GM19372 (cell line): ENCODE measurements at regions not wholly inside any gene's neighbourhood (a gene's known extent, or its start where the extent isn't known, plus 50 kb on each side); places are given as distances from the start of the nearest gene placed in this dataset.
A peak's percentile ranks its signal among the peaks of the same experiment; 100 is the strongest.

Source experiments
- ATAC-seq: cut with Tn5 transposase; IDR thresholded peaks from one replicate; pipeline ENCODE4 v1.9.1; 2021; ENCODE audit warnings: mild to moderate bottlenecking, low read depth, moderate library complexity; ENCODE audit not compliant: unreplicated experiment

DNA sequence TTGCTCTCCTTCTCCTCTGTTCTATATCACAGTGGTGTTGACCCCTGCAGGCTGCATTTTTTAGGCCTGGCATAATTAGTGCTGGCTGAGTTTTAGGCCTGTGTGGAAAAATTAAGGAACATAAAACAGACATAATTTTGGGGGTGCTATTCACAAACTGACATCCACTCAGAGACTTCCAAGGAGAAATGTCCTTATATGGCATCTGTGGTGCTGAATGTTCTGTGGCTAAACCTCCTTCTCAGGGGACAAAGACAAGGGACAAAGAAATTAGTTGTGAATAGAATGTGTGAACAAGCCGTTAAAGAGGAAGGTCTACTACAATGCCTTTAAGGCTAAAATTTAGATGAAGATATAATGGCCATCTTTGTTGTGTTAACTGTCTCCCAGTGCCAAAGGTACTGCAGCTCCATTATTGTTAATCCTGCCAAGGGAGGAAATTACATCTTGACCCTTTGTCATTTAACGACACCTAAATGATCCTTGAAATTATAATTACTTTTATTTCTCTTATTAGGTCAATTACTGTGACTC lies 870.0 kb upstream of the CHAC2 start:
- no peak for ATAC-seq

DNA sequence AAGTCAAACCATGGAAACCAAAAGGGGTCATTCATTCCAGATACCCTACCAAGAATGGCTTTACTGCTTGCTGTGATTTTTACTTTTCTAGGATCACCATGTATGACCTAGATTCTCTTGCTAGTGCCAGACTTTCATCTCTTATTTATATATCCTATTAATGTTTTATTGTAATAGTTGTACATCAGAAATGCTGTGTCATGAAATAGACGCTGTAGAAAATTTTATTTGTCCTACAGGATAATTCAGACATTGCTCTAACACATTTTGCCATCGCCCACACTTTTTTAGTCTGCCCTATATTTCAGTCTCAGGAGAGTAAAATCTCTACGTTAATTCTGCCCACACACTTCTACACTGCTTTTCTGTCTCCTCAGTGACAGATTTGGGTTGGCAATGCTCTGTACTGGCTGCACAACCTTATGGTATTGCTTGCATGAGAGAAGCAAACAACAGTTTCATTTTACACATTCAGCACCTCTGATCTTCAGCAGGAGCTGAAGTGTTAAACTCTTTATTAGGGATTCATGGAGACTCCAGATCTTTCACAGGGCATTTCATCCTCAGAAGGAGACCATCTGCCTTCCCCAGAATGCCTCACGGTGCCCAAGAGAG lies 871.8 kb upstream of the CHAC2 start:
- no peak for ATAC-seq

DNA sequence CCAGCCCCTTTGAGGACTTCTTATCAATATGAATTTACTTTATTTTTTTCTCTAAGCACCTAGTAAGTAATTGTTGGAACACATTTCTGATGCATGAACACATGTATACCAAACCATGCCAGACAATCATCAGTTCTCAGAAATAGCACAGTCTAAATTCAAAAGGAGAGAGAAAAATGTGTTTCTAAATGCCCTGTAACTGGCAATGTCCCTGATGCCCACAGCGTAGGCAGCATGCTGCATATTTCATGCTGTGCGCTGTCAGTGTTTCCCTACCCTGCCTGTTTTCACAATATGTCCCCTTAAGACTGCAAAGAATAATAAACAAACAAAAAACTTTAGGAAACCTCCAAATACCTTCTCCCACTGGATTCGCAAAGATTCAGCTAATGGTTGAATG lies 881.0 kb upstream of the CHAC2 start:
- ATAC-seq, result no peak

DNA sequence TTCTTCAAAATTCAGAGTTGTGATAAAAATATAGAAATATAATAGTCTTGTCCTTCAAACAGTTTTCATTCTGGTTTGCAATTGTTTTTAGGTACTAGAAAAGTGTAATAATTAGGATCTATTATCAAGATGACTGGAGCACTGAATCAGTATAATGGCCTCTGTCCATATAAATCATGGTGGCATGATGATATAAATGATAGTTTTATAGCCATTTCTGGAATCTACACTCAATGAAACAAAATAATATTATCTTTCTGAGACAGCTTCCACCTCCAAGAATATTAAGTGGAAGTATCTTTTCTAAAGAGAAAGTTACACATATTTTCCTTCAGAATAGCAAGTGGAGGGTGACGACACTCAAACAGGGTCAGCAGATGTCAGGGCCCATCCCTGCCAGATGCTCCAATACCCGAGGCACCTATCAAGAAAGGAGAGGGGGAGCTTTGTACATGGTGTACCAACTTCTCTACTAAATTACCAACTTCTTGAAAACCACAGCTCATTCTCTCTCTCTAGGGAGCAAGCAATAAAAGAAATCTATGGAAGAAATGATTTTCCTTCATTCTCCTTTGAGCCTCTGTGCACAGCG lies 882.7 kb upstream of the CHAC2 start:
- no peak for ATAC-seq

DNA sequence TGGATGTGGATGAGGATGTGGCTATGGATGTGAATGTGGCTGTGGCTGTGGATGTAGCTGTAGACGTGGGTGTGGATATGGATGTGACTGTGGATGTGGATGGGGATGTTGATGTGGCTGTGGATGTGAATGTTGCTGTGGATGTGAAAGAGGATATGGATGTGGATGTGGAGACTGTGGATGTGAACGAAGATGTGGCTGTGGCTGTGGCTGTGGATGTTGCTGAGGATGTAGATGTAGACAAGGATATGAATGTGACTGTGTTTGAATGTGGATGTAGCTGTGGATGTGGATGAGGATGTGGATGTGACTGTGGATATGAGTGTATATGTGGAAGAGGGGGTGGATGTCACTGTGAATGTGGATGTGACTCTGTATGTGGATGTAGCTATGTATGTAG lies 884.6 kb upstream of the CHAC2 start:
- no peak for ATAC-seq

DNA sequence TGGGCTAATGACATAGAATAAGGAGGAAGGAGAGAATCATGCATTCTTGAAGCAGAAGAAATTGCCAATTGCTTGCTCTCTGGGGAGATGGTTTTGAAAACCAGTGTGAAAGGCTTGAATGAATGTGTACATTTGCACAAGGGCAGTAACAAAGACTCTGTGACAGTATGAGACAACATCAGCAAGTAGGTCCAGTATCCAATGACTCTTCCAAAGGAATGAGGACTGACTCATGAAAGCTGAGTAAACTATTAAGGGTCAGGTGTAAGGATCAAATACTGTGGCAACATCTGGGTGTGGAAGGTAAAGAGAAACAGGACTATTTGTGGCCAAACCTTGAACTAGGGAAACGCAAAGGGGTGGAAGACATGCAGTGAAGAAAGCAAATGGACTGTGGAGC lies 886.0 kb upstream of the CHAC2 start:
- ATAC-seq, result no peak

DNA sequence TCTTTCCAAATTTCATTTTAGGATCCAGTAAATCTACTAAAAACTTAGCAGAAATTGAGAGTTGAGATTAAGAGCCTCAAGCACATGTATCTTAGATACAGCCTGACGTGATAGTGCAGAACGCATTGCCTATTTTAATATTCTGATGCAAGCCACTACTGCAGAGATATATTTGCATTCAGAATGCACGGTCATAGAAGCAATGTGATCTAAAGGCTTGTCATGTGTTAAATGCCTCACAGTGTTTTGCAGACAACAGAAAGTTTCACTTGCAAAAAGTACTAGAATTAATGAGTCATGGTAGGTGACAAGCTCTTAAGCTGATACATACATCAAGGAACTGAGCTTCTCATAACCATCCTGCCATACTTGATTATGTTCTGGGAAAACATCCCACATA lies 886.7 kb upstream of the CHAC2 start:
- no peak for ATAC-seq

DNA sequence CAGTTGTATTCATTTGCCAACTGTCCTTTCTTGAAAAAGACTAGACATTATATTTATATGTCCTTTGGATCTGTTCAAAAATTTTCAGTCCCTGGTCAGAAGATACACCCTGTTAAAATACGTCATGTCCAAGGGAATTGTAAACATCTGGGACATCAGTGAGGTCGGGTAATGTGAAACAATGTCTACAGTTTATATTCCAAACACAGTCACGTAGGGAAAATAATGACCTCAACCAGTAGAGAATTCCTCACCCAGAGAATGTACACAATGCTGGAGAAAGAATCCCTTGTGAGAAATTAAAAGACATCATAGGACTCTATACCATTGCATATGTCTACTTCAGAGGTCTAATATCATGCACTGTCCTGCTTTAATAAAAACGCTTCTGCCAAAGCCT lies 888.0 kb upstream of the CHAC2 start:
- ATAC-seq, result no peak

DNA sequence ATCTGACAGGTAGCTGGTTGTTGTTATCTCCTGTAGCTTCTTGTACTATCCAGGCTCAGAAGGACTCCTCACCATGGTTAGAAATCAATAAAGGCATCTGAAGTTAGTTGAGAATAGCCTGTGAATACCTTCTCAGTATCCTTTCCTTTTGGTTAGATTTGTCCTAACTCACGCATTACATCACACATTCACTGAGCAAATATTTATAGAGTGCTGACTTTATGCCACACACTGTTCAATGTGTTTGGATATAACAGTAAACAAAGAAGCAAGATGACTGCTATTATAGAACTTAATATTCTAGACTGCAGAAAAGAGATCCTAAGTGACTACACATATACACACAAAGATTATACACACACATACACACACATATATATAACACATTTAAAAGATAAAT lies 889.9 kb upstream of the CHAC2 start:
- ATAC-seq, result no peak

DNA sequence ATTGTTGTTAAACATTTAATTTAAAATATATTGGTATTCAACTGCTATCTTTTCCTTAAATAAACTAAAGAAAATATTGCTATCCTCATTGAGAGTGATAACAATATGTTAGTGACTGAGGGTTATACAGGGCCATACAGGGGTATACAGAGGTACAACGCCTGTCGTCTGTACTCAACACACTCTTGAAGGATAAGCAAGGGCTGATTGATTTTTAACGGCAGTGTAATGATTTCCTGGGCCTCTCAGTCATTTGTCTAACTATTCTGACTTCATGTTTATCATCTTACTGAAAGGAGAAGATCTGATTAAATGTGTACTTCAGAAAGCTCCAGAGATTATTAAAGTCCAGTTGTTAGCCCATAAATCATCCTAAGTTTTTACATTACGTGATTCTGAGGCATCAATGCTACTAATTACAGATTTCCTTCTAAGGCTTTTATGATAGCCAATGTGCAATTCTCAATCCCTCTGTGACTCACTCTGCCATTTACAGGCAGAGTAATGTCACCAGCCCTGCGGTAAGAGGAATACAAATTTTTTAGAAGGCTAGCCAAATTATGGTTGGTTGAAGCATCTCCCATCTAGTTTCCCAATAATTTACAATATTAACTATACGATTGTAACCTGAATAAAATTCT lies 893.0 kb upstream of the CHAC2 start:
- ATAC-seq, result no peak

DNA sequence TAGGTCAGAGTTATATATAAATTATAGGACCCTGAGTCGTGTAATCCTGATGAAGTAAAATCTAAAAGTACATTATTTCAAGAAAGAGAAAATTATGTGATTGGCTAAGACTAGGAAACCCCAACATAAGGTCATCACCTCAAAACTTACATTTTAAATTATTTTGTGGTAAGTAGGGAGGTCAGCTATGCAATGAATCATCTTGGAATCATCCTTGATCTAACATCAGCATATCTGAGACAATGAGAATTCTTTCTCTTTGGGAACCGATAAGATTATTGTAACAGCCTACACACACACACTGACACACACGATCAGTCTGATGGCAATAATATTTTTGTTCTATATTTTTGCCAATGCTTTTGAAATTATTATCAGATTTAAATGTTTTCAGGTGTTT lies 904.8 kb upstream of the CHAC2 start:
- no peak for ATAC-seq

DNA sequence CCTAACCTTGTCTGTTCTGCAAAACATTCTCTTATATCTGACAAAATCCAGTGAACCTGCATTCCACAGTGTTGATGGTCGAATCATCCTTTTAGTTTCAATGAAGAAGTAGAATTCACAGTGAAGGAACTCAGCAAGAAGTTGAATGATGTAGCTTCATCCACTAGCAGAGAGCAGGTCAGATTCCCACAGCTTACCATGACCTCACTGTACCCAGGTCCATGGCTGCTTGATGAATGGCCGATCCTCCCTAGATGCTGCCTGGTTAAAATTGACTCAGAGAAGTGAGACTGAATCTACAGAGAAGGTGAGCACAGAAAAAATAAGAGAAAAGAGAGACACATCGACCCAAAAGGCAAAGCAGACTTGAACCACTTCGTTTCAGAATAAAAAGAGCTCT lies 906.0 kb upstream of the CHAC2 start:
- no peak for ATAC-seq

DNA sequence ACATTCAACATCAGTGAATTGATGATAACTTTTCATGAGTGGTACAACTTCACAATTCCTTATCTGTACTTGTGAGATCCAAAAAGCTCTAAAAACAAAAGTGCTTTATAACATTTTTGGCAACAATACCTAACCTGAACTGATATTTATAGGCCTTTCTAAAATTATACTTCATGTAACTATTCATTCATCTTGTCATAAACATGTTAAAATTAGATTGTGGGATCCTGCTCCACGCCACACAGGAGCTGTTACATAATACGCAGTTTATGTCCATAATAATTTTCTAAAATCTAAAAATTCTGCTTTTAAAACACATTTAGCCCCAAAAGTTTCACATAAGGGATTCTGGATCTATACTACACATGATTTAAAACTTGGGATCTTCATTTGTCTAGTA lies 908.5 kb upstream of the CHAC2 start:
- ATAC-seq, result no peak

DNA sequence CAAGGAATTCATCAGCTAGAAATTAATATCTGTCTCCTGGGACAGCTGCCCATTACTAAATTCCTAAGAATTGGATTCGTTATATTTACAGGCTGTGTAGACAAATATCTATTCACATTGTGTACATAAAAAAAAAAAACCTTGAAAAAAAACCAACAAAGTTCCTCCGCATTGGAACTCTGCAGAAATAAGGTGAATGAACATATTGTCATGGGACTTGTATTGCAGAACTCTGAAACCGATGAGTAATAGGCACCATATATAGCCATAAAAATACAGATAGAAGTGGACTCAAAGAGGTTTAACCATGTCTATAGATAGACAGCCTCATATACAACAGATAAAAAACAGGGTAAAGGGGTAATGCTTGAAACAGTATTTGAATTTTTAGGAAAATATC lies 909.9 kb upstream of the CHAC2 start:
- ATAC-seq, result no peak

DNA sequence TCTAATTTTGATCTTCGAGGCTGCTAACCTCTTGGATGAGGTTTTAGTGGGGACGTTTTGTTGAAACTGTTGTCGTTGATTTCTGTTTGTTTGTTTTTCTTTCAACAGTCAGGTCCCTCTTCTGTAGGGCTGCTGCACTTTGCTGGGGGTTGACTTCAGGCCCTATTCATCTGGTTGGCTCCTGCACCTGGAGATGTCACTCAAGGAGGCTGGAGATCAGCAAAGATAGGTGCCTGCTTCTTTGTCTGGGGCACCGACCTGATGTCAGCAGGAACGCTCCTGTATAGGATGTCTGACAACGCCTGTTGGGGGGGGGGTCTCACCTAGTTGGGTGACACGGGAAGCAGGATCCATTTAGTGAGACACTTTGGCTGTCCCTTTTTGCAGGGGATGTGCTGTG lies 915.6 kb upstream of the CHAC2 start:
- ATAC-seq, result no peak

DNA sequence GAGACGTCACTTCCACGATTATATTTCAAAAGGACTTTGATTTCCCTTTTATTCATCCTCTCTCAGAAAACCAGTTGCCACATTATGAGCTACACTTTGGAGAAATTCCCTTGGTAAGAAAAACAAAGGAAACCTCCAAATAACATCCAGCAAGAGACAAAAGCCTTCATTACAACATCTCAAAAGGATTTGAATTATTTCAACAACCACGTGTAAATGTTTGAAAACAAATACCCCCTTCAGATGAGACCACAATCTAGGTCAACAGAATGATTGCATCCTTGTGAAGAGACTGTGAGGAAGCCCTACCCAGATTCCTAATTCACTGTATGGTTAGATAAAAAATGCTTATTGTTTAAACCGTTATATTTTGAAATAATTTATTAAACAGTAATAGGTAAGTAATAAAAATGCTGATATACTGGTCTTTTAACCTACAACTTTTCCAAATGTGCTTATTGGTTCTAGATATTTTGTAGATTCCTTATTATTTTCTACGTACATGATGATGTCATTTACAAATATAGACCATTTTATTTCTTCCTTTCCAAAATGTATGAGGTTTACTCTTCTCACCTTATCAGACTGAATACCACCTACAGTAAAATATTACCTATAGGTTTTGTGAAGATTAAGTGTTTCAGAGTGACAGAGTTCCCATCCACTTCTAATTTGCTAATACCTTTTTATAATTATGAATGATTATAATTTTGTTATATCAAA lies 922.7 kb upstream of the CHAC2 start:
- ATAC-seq, result no peak

DNA sequence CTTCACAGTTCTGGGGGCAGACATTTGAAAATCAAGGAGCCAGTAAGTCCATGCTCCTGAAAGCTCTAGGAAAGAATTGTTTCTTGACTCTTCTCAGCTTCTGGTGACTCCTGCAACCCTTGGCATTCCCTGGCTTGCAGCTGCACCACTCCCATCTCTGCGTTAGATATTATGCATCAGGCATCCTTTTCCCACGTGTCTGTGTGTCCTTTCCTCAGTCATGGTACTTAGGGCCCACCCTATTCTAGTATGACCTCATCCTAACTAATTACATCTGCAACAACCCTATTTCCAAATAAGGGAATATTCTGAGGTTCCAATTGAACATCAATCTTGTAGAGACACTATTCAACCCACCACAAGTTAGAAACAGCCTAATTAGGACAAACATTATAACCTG lies 931.7 kb upstream of the CHAC2 start:
- no peak for ATAC-seq

DNA sequence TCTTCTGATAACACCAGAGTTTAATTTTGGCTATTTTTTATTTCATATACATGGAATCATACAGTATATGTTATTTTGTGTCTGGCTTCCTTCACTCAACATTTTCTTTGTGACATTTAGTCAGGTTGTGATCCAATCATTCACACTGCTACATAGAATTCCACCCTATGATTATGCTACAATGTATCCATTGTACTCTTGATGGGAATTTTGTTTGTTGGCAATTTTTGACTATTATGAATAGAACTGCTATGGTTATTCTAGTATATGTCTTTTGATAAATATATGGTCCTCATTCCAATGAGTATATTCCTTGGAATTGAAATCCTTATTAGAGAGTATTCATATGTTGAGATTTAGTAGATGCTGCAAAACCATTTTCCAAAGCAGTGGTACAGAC lies 936.4 kb upstream of the CHAC2 start:
- no peak for ATAC-seq

DNA sequence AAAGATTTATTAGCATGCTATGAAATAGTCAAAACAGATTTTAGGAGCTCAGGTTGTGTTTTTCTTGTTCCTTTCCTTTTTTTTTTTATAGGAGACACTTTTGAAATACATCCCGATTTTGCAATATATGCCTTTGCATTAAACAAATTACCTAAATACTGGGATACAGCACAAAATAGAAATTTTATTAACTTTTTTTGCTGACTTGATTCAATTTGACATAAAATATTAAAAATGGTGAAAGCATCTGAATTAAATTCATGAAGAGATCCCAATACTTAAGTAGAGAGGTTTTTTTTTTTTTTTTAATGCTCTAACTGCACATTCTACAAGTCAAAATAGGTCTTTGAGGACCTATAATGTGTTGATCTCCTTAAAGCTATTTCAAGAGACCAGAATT lies 939.5 kb upstream of the CHAC2 start:
- no peak for ATAC-seq

DNA sequence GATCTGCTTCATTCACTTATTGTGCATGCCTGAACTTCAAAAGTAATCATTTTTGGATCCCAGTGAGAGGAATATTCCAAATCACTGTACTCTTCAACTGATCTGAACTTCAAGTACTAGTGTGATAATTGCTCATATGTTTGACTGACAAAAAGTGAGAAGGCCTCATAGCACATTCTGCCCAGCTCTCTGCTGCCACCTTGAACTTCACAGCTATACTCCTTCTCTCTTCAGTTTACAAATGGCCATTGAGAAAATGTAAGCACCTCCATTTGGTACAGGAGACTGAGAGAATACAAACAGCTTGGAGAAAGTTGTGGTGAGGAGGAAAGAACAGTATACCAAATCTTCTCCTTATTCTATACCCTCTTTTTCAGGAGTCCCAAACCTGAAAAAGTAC lies 946.0 kb upstream of the CHAC2 start:
- ATAC-seq, result no peak

DNA sequence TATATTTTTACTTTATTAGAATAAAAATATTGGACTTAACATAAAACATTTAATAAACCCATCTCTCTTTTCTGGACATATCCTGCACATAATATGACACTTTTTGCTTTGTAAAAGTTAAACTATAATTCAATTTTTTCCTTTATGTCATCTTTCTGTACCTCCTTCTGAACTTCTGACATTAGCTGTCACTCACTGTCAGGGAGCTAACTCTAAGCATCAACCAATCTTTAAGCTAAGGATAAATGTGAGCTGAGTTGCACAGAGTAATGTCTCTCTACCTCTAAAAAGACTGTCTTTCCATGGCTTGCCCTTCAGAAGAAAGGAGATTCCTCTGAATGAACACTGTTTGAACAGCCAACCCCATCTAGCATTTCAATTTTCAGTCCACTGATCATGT lies 948.6 kb upstream of the CHAC2 start:
- ATAC-seq, result no peak

DNA sequence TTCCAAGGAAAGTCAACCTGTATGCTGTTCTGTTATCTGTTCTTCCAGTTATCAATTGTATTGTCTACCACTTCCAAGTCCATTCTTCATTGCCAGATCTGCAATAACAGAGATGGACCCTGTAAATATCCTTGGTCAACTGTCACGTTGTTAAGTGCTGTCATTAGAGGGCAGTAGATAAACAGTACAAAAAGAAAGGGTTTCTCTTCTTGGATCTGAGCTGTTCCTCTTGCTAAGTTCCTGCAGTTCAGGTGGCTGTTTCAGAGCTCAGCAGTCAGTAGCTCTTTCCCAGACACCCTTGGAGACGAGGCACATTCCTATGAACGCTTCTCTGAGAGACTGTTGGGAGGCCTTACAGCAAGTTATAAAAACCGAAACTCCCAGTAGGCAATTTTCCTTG lies 957.1 kb upstream of the CHAC2 start:
- peak; percentile 65 for ATAC-seq
